Mesendoderm (in vitro differentiated cells): ENCODE measurements at regions not wholly inside any gene's neighbourhood (a gene's known extent, or its start where the extent isn't known, plus 50 kb on each side); places are given as distances from the start of the nearest gene placed in this dataset.

Experiments used
- DNase-seq: peaks from one replicate; pipeline ENCODE4 v3.0.0; 2013
- H2AK5ac ChIP-seq: 2 replicates; pipeline ENCODE4 v1.6.1; 2013; ENCODE audit warnings: low read length, inconsistent platforms
- H2BK120ac ChIP-seq: 2 replicates; pipeline ENCODE4 v1.6.1; 2013; ENCODE audit warnings: low read depth, mild to moderate bottlenecking, low read length, moderate library complexity, mixed read lengths
- H2BK15ac ChIP-seq: replicated peaks from 2 replicates; pipeline ENCODE4 v1.6.1; 2013; ENCODE audit warnings: low read depth, mild to moderate bottlenecking, moderate library complexity
- H2BK5ac ChIP-seq: 2 replicates; pipeline ENCODE4 v1.6.1; 2013; ENCODE audit warnings: low read length, inconsistent platforms
- H3K18ac ChIP-seq: 2 replicates; pipeline ENCODE4 v1.6.1; 2013; ENCODE audit warnings: mild to moderate bottlenecking, low read length, mixed read lengths
- H3K23ac ChIP-seq: one replicate; pipeline ENCODE4 v1.6.1; 2013; ENCODE audit warnings: low read length
- H3K27ac ChIP-seq: 2 replicates; pipeline ENCODE4 v1.5.1; 2013; ENCODE audit warnings: low read depth, mild to moderate bottlenecking, inconsistent platforms, low read length, moderate library complexity
- H3K27me3 ChIP-seq: 2 replicates; pipeline ENCODE4 v1.6.1; 2013; ENCODE audit warnings: low read length, control low read depth, mild to moderate bottlenecking, inconsistent platforms; ENCODE audit not compliant: insufficient read depth, poor library complexity
- H3K36me3 ChIP-seq: 2 replicates; pipeline ENCODE4 v1.6.1; 2013; ENCODE audit warnings: low read length, inconsistent platforms; ENCODE audit not compliant: control insufficient read depth, insufficient read depth
- H3K4ac ChIP-seq: one replicate; pipeline ENCODE4 v1.6.1; 2013; ENCODE audit warnings: low read depth, mild to moderate bottlenecking, low read length, moderate library complexity
- H3K4me1 ChIP-seq: 2 replicates; pipeline ENCODE4 v1.6.1; 2013; ENCODE audit warnings: low read depth, low read length, inconsistent platforms; ENCODE audit not compliant: control insufficient read depth
- H3K4me2 ChIP-seq: 2 replicates; pipeline ENCODE4 v1.6.1; 2013; ENCODE audit warnings: low read length
- H3K4me3 ChIP-seq: 2 replicates; pipeline ENCODE4 v1.5.1; 2013; ENCODE audit warnings: mild to moderate bottlenecking, low read length
- H3K56ac ChIP-seq: one replicate; pipeline ENCODE4 v1.6.1; 2013; ENCODE audit warnings: low read length
- H3K79me1 ChIP-seq: 2 replicates; pipeline ENCODE4 v1.6.1; 2013; ENCODE audit warnings: low read length, inconsistent platforms
- H3K79me2 ChIP-seq: 2 replicates; pipeline ENCODE4 v1.6.1; 2013; ENCODE audit warnings: mild to moderate bottlenecking, low read length; ENCODE audit not compliant: control insufficient read depth, insufficient read depth
- H3K9ac ChIP-seq: 2 replicates; pipeline ENCODE4 v1.6.1; 2013; ENCODE audit warnings: low read length, inconsistent platforms
- H4K5ac ChIP-seq: one replicate; pipeline ENCODE4 v1.6.1; 2013; ENCODE audit warnings: low read length
- H4K8ac ChIP-seq: one replicate; pipeline ENCODE4 v1.6.1; 2013; ENCODE audit warnings: low read depth, mild to moderate bottlenecking, control low read depth, low read length, moderate library complexity
- WGBS: extraction: QIAGEN DNeasy Blood & Tissue Kit; methylation state at CpG from one replicate; pipeline ENCODE4 v1.1.7; 2013; ENCODE audit warnings: low lambda C conversion rate, missing lambda C conversion rate; ENCODE audit not compliant: insufficient coverage; ENCODE audit errors: extremely low coverage; 5-methylcytosine and 5-hydroxymethylcytosine counted together

DNA sequence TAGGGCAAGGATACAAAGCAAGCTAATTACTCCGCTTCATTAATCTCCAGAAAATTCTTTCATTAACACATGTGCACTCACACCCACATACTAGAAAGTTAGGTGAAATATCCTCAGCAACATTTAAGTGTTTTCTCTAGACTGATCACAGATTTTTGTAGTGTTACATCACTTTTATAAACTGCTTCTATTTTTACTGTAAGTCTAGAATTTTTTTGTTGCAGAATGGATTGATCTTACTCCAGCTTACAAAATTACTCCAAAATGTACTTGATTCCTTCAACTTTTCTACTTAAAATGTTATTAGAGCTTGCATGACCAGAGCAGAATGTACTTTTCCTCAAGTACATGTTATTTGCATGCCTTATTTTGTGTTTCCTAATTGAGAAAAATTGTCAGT lies 2325.2 kb downstream of the PCDH7 start:
- H3K18ac ChIP-seq = no peak overlapping the region
- no peak overlapping the region for H2BK15ac ChIP-seq
- no peak overlapping the region for H3K4me2 ChIP-seq
- H4K5ac ChIP-seq = no peak overlapping the region
- no peak overlapping the region for H3K9ac ChIP-seq
- no peak overlapping the region for H3K27ac ChIP-seq
- H3K56ac ChIP-seq = no peak overlapping the region
- H3K27me3 ChIP-seq = no peaks in the 10 kb centered on the region
- no peak overlapping the region for H3K4ac ChIP-seq
- H3K4me1 ChIP-seq = no peaks in the 10 kb centered on the region
- no peak overlapping the region for H3K23ac ChIP-seq
- no peaks in the 10 kb centered on the region for H3K79me1 ChIP-seq
- no peak overlapping the region for H4K8ac ChIP-seq
- H2BK5ac ChIP-seq = no peak overlapping the region
- H3K79me2 ChIP-seq = no peaks in the 10 kb centered on the region
- no peak overlapping the region for H2BK120ac ChIP-seq
- H3K4me3 ChIP-seq = no peak overlapping the region
- no peaks in the 10 kb centered on the region for H3K36me3 ChIP-seq
- H2AK5ac ChIP-seq = no peak overlapping the region
- WGBS = no CpG with 5 or more reads among the region's 1 CpG
- no peak for DNase-seq

DNA sequence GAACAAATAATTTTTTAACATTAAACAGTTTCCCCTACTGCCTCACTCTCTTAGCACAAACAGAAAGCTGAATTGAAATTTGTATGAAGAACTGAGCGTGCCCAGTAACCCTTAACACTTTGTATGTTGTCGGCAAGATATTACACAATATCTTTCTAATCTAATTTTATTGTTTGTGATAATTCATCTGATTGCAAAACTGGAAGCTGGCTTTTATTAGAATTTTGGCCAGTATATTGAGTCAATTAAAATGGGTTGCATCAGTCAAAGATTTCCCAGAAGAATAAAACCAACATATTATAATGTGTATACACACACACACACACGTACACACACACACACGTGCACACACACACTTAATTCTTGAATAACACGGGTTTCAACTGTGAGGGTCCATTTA lies 2332.1 kb downstream of the PCDH7 start:
- DNase-seq = no peak

DNA sequence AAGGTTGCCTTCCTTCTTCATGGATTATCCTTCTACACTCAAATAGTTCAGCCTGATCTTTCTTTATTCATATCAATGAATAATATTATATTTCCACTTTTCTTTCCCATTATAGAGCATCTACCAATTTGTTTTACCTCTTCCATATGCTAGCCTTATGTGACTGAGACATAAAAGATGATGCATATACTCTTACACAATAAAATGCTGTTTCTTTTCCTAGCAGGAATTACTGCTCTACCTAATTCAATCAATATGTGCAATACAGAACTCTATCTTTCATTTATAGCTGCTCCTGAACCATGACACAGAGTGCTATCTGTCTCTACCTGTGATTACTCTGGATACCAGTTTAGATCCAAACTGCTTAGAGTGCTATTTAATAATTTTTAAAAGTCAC lies 2334.0 kb downstream of the PCDH7 start:
- Histone ChIP-seq H3K27ac (no peak overlapping the region), H3K4me2 (no peak overlapping the region), H3K4me1 (no peaks in the 10 kb centered on the region), H3K36me3 (no peaks in the 10 kb centered on the region), H2BK15ac (no peak overlapping the region), H4K5ac (no peak overlapping the region), H3K27me3 (no peaks in the 10 kb centered on the region), H2AK5ac (no peak overlapping the region), H3K4ac (no peak overlapping the region), H2BK5ac (no peak overlapping the region), H3K9ac (no peak overlapping the region), H3K56ac (no peak overlapping the region), H2BK120ac (no peak overlapping the region), H3K79me1 (no peaks in the 10 kb centered on the region), H4K8ac (no peak overlapping the region), H3K18ac (no peak overlapping the region), H3K79me2 (no peaks in the 10 kb centered on the region), H3K4me3 (no peak overlapping the region), H3K23ac (no peak overlapping the region)
- DNase-seq = no peak

More for the DNA sequence above, 2332.1 kb downstream of the PCDH7 start:
- H3K79me2 ChIP-seq = no peaks in the 10 kb centered on the region
- H4K8ac ChIP-seq = no peak overlapping the region
- no peak overlapping the region for H2BK15ac ChIP-seq
- no peak overlapping the region for H2BK120ac ChIP-seq
- WGBS = no CpG with 5 or more reads among the region's 5 CpGs
- no peak overlapping the region for H3K23ac ChIP-seq
- no peak overlapping the region for H2BK5ac ChIP-seq
- H3K27me3 ChIP-seq = no peaks in the 10 kb centered on the region
- H3K27ac ChIP-seq = no peak overlapping the region
- no peak overlapping the region for H3K18ac ChIP-seq
- H4K5ac ChIP-seq = no peak overlapping the region
- H3K36me3 ChIP-seq = no peaks in the 10 kb centered on the region
- no peaks in the 10 kb centered on the region for H3K79me1 ChIP-seq
- H3K56ac ChIP-seq = no peak overlapping the region
- H3K4me3 ChIP-seq = no peak overlapping the region
- no peak overlapping the region for H2AK5ac ChIP-seq
- H3K4me2 ChIP-seq = no peak overlapping the region
- H3K4me1 ChIP-seq = no peaks in the 10 kb centered on the region
- H3K4ac ChIP-seq = no peak overlapping the region
- no peak overlapping the region for H3K9ac ChIP-seq

DNA sequence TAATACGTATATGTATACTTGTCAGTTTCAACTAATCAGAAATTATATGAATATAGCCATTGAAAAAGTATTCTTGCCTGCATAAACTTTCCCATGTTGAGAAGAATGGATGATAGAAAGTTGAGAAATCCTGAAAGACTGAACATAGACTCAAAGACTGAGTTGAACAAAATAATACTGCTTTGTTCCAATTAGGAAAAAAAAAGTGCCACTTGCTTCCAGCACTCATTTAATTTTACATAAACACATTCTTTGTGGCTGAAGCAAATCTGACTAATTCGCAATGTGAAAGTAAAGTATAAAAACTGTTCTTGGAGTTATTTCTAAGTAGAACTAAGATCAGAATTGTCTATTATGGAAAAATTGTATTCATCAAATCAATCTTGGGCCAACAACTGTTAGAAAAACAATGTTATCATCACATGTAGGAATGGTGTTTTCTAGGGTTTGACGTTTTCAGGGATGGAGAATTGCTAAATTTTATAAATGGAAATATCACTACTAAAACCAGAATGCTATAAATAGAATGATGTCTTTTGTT lies 2334.6 kb downstream of the PCDH7 start:
- Histone ChIP-seq H3K9ac (no peak overlapping the region), H2AK5ac (no peak overlapping the region), H4K5ac (no peak overlapping the region), H3K79me1 (no peaks in the 10 kb centered on the region), H2BK120ac (no peak overlapping the region), H3K56ac (no peak overlapping the region), H3K4me3 (no peak overlapping the region), H3K36me3 (no peaks in the 10 kb centered on the region), H3K4ac (no peak overlapping the region), H4K8ac (no peak overlapping the region), H3K4me2 (no peak overlapping the region), H3K4me1 (no peaks in the 10 kb centered on the region), H3K27me3 (no peaks in the 10 kb centered on the region), H2BK5ac (no peak overlapping the region), H3K18ac (no peak overlapping the region), H3K27ac (no peak overlapping the region), H2BK15ac (no peak overlapping the region), H3K79me2 (no peaks in the 10 kb centered on the region), H3K23ac (no peak overlapping the region)
- no CpG with 5 or more reads among the region's 3 CpGs for WGBS
- DNase-seq = no peak

DNA sequence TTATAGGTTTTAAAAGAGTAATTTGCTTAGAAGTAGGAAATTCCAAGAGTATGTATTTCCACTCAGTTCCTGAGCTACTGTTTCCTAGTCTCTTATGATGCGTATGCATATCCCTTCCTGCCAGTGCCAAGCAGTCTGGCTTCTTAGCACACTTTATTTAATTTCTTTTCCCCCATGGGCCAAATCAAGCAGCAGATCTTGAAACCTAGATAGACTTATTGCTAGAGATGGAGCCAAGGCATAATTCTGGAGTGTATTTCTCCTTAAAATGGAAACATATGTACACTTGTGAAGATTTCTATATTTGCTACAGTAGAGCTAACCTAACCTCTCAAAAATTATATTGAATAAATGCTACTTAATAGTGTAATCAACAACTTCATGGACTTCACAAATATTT lies 2337.6 kb downstream of the PCDH7 start:
- Histone ChIP-seq H3K4me1 (no peaks in the 10 kb centered on the region), H3K4ac (no peak overlapping the region), H4K8ac (no peak overlapping the region), H3K27ac (no peak overlapping the region), H2AK5ac (no peak overlapping the region), H2BK15ac (no peak overlapping the region), H3K79me1 (no peaks in the 10 kb centered on the region), H3K18ac (no peak overlapping the region), H3K27me3 (no peaks in the 10 kb centered on the region), H3K23ac (no peak overlapping the region), H3K4me3 (no peak overlapping the region), H3K9ac (no peak overlapping the region), H3K56ac (no peak overlapping the region), H2BK5ac (no peak overlapping the region), H2BK120ac (no peak overlapping the region), H3K4me2 (no peak overlapping the region), H3K36me3 (no peaks in the 10 kb centered on the region), H3K79me2 (no peaks in the 10 kb centered on the region), H4K5ac (no peak overlapping the region)
- no CpG with 5 or more reads among the region's 1 CpG for WGBS
- DNase-seq = no peak

DNA sequence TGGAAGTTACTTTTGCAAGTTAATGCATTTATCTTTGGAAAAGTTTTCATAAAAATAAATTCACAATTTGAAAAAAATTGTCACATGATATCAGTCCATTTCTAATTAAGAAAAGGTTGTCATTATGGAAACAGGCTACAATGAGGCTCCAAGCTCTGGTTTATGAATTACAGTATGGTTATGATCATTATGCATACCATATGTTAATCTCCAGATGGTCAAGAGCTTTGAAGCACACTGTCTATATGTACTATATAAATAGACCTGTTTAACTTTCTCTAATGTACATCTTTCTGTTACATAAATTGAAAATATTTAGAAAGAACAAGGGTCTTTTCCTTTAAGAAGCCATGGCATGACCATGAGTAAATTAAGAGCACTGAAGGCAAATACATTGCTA lies 2338.8 kb downstream of the PCDH7 start:
- Histone ChIP-seq H3K56ac (no peak overlapping the region), H3K4ac (no peak overlapping the region), H2BK5ac (no peak overlapping the region), H3K9ac (no peak overlapping the region), H3K4me2 (no peak overlapping the region), H3K4me1 (no peaks in the 10 kb centered on the region), H3K23ac (no peak overlapping the region), H2BK15ac (no peak overlapping the region), H3K18ac (no peak overlapping the region), H3K27me3 (no peaks in the 10 kb centered on the region), H3K79me1 (no peaks in the 10 kb centered on the region), H3K36me3 (no peaks in the 10 kb centered on the region), H2AK5ac (no peak overlapping the region), H4K8ac (no peak overlapping the region), H2BK120ac (no peak overlapping the region), H4K5ac (no peak overlapping the region), H3K27ac (no peak overlapping the region), H3K79me2 (no peaks in the 10 kb centered on the region), H3K4me3 (no peak overlapping the region)
- no peak for DNase-seq
